NCI-H748 (cell line): ENCODE measurements at regions not wholly inside any gene's neighbourhood (a gene's known extent, or its start where the extent isn't known, plus 50 kb on each side); places are given as distances from the start of the nearest gene placed in this dataset.

Experiments used
- DNase-seq: peaks from one replicate; lab custom pipeline; 2025; ENCODE audit not compliant: unreplicated experiment; lab: John Stamatoyannopoulos, UW

DNA sequence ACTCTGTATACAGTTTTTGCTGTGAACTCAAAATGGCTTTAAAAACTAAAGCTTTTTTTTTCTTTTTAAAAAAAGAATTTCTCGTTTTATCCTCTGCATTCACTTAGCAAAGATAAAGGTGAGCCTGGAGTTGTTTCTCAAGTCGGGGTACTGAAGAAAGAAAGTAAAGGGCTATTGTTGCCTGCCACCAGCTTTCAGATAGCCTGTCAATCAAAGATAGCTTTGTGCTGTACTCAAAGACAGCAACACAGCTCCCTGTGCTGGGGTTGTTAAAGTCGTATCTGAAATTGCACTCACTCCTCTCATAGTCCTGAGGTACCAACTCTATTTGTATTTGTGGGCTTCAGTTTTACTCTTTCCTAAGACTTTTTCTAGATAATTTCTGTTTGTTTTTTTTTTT is 710.1 kb upstream of the ID4 start:
- no peak for DNase-seq

DNA sequence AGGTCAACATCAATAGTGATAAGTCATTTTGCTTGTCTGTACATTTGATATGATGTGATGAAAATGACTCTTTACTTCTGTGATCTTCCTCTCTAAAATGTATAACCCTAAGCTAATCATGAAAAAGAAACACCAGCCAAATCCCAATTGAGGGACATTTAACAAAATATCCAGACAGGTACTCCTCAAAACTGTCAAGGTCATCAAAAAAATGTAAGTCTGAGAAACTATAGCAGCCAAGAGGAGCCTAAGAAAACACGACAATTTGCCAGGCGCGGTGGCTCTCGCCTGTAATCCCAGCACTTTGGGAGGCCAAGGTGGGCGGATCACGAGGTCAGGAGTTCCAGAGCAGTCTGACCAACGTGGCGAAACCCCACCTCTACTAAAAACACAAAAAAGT is 708.5 kb upstream of the ID4 start:
- no peak for DNase-seq

DNA sequence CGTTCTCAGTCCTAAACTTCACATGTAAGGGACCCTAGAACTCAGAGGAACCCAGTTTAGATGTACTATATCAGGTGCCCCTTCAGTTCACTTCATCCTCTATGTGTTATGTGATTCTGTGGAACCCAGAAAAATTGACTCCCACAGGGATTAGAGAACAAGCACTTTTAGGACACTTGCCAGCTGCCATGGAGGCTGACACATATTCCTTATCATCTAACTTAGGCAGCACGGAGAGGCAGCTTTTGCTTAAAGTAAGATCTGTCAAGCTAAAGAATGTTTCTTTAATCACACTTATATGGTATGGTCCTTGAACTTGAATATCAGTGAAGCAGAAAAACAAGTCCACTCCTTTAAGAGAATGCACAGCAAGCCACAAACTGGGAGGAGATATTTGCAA is 701.5 kb upstream of the ID4 start:
- no peak for DNase-seq

DNA sequence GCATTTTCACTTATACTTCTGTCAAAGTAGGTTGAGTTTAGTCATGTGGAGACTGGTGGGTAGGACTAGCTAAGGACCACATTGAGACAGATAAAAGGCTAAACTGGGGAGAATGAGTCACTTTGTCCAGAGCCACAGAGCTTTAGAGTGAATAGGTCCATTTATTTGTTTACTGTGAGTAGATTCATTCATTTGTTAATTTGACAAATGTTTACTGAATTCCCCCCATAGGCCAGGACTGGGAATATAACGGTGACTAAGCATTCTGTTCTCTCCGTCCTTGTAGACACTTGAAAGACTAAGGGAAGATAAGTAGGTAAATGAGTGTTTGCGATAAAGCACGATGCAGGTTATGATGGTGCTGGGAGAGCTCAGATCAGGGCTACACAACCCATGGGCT is 699.7 kb upstream of the ID4 start:
- DNase-seq: no peak

DNA sequence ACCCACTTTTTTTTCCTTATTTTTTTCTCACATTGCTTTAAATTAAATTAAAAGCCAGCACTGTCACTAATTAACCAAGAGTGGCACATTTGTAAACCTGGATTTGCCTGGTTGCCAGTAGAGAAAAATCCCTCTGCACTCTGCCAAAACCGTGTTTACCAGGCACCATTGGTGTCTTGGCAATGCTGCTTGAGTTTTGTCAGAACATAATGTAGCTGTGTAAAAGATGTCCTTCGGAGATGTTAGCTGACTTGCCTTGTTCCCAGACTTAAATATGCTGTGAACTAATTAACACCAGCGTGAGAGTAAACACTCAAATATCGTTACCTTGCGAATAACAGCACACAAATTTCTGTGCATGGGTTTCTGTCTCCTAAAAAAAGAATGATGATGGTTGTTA is 694.9 kb upstream of the ID4 start:
- no peak for DNase-seq

DNA sequence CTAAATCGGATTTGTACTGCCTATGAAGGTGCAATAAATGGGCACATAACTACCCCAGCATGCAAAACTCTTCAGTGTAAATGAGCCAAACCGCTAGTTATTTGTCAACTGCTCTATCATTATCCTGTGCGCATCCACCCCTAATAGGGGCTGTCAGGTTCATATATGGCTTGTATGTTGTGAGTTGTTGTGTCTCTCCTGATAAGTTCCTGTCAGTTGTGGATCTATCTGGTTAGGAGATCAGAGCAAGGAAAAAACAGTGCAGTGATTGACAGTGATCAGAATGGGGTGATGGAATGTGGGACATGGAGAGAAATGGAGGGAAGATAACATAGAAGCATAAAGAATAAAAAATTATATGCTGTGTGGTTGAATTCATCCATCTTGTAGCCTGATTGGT is 686.9 kb upstream of the ID4 start:
- DNase-seq: no peak

DNA sequence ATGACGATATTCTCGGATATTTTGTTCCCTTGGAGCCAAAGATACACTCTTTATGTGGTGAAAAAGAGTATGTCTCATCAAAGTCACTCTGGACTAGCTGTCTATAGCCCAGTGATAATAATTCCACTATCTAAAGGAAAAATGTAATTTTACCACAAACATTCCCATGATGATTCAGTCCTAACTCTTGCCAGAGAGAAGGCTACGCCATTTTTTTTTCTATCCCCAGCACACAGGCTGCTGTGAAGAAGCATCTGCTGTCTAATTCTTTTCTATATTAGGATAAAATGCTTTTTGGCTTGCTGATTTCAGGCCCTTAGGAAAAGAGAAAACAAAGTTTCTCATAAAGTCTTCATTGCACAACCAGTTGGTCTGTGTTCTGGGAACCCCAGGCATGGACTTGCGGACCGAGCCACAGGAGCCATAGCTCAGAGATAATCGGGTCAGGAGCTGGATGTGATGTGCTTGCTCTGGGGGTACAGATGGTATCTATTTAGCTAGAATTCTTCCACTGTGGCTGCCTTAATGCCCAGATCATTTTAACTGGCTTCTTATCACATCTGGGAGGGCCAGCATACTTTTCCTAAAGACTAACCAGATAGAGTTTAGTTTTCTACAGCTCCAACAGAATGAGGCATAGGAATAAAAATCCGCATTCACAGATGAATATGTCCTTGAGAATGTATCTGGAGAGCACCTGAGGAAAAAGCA is 683.7 kb upstream of the ID4 start:
- DNase-seq: no peak

DNA sequence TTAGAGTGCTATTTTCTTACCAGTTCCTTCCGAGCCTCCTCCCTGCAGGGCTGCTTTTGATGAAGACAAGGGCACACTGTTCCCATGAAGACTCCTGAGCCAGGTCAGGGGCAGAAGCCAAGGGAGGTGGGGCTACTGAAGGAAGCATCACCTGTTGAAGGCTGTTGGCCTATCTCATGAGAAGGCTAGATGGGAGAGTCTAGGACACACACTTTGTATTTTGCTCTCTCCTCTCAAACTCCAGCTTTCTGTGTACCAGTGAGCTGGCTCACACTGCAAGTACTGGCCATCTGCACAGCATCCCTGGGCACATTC is 683.2 kb upstream of the ID4 start:
- DNase-seq: no peak

DNA sequence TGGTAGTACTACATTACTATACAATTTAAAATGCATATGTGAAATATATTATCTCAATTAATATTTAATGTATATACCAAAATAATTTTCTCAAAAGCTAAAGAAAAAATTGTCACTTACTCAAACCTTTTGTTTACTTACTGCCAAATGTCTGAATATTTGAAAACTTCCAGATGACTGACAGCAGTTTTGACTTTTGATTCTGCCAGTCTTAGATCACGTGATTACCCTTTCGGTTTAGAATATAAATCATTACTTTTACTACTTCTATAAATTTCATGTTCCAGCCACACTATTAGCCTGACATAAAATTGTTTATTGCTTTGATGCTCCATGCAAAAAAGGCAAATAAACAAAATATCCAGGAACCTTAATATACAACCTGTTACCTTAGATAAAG is 680.7 kb upstream of the ID4 start:
- DNase-seq: no peak

DNA sequence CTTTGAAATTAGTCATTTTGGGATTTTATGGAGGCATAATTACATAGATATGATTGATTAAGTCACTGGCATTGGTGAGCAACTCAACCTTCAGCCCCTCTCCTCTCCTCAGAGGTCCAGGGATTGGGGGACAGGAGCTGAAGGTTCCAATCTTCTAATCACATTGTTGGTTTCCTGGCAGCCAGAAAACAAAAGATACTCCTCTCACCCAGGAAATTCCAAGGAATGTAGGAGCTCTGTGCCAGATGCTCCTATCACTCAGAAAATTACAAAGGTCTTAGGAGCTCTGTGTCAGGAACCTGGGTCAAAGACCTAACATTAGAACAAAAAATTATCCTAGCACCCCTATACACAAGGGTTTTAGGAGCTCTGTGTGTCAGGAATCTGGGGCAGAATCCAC is 679.7 kb upstream of the ID4 start:
- no peak for DNase-seq

DNA sequence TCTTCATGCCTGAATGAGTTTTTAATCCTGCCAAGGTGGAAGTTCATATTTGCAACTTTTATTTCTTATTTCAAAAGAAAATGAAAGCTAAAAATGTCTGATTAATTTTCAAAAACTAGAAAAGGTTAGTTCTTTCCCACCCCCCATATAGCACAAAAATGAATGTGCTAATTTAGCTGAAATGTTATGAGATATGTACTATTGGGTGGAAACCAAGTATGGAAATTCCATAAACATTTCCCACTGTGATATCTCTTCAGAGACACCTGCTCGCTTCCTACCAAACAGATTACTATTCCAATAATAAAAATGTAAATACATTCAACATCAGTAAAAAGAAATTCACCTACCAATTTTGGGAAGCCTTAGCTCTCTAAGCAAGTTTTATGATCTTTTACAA is 678.6 kb upstream of the ID4 start:
- no peak for DNase-seq

DNA sequence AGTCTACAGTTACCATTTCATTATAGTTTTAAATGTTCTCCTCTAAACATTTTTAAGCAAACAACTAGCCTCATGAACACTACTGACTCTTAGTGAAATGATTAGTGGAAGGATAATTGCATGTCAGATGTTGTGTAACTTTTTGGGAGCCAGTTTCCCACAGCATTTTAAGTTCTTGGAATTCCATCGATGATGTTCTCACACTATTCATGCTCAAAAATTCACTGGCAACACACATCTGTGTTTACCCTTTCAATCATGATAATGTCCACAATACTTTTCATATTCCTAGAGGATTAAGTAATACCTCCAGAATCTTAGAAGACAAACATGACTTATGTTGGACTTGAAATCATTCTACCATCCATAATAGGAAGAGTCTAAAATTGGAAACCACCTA is 678.1 kb upstream of the ID4 start:
- no peak for DNase-seq

DNA sequence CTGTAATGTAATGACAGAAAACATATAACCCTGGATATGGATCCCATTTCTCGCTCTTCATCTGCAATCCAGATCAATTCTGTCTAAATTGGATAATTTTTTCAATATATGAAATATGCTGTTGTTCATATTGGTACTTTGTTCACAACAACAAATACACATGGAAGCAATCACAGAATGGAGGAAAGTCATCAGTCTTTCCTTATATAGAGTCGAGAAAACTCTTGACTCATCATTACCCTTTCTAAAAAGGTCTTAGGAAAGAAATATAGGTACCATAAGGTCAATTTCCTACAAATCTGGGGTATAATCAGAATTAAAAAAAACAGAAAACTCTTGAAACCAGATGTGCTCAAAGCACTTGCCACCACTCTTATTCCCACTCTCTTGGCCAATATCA is 677.6 kb upstream of the ID4 start:
- DNase-seq: no peak

DNA sequence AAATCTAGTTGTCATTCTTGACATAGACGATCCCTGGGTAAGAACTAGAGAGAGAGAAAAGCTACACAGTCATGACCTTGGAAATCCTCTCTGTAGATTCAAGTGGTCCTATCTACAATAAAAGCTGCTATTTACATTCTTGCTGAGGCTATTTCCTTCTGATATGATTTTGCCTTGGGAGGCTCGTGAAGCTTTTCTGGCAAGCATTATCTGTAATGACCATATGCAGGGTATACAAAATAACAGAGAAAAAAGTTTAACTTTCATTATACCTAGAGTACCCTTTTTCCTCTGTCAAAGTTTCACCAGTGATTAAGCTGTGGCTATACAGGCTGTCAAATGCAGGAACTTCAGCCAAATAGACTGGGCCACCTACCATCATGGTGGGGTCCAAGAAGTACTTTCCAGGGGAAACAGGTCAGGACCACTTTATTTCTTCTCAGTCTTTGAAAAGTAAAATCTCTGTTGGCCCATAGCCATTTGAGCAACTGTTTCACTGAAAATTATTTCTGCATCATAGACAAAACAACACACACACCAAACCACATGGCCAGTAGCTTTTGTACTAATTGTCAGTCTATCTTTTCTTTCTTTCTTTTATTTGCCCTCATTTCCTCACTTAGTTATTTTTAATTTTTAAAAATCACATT is 677.0 kb upstream of the ID4 start:
- DNase-seq: no peak

DNA sequence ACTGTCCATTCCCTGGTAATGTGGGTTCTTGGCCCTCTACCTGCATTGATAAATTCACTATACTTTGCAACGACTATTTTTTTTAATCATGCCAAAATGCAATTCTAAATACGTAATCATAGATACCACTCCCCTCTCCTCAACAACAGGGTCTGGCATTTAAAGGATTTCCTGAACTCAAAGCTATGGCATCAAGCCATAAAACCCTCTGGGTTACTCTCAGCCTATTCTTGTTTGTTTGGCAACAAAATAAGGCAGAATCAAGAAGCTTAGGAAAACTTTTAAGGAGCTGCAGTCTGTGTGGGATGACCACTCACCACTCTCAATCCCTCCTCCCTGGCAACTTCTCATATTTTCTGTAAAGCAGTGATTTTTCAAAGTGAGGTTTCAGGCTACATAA is 669.9 kb upstream of the ID4 start:
- DNase-seq: no peak

DNA sequence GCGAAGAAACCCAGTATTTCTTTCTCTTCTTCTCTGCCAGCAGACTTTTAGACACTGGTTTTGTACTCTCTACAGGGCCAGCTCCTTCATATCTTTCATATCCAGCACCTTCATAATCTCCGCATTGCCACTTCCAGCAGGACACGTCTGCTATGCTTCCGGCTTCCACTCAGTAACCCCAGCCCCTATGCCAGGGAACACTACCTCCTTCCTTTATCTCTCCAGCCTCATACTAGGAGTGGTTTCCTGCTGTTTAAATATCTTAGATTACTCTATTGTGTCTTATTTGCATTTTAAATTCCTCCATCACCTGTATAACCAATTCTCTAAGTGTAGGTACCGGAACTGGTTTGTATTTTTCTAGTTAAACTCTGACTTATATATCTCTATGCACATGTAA is 667.8 kb upstream of the ID4 start:
- DNase-seq: no peak

DNA sequence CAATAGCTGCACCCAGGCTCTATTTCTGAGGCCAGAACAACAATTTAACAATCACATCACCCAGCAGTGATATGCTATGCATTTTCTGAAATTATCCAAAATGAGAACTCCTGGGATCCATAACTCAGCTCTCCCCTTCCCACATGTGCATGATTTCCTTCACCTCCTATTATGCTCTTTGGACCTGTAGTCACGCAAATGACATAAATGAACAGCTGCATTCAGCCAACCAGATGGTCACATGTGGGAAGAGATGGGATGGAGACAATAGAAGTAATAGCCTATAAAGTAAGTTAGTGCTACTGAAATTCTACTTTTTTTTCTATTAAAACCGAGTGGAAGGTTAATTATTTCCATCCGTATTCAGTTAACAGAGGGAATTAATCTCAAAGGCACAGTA is 662.1 kb upstream of the ID4 start:
- no peak for DNase-seq

DNA sequence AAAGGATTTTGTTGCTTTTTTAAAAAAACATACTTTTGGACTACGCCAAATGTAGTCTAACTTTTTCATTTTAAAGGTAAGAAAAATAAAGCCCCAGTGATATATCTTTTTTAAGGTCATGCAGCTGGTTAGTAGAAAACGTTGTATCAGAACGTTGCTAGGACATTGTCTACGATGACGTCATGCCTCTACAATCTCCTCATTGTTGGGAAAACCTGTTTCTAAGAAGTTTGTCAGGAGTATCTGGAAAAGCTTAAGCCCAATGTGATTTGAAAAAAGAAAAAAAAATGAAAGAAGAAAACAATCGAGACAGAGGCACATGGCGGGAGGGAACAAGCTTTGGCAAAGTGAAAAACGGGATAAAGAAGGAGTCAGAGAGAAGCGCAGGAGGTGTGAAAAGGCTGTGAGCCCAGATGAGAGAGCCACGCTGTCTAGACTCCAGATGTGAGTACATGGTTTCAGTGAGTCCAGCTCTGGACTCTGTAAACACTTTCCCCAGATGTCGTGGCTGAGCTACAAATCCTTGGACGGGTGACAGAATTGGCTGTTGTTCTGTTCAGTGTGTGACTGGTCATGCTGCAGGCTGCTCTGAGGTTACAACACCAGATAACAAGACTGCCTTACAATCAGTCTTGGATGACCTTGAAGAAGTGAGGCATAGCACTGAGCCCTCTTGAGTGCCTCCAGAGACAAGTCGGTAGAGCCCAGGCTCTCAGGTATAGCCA is 656.7 kb upstream of the ID4 start:
- no peak for DNase-seq

DNA sequence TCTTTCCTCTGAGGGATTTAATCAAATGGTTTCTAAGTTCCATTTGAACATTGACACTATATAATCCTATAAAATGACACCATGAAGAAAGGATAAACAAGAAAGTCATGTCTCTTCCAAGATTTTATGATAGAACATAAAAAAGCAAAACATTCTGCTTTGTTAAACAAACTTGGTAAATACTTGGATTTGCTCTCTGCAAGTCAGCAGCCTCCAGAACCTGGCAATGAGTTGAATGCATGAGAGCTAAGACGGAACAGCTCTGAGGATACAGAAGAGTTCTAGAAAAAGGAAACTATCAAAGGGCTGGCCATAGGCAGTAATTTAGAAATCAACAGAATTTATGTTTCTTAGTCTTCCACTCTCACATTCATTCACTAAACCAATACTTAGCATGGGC is 656.0 kb upstream of the ID4 start:
- no peak for DNase-seq

DNA sequence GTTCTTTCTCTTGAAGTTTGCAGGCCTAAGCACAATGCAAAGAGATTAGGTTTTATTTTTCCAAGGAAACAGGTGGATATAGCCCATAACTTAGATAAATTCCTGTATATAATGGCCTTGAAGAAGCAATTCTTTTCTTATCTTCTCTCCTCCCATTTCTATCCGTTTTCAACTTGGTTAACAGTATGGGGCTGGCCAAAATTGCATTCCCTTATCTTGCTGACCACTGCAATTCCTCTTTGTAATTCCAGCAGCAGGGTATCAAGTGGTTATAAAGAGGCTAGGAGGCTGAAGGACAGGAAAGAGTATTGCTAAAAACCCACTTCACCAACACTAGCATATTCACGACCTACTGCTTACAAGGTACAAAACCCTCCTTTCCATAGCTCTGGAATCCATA is 643.5 kb upstream of the ID4 start:
- no peak for DNase-seq

DNA sequence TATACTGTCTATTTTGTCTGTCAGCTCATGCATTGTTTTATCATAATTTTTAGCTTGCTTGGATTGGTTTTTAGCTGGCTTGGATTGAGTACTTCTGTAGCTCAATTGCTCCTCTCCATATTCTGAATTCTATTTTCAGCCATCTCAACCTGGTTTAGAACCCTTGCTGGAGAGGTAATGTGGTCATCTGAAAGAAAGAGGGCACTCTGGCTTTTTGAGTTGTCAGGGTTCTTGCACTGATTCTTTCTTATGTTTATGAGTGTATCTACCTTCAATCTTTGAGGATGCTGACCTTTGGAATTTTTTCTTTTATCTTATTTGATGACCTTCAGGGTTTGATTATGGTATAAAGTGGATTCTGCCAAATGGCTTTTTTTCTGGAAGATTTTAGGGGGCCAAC is 632.7 kb upstream of the ID4 start:
- peak; percentile 14 for DNase-seq

DNA sequence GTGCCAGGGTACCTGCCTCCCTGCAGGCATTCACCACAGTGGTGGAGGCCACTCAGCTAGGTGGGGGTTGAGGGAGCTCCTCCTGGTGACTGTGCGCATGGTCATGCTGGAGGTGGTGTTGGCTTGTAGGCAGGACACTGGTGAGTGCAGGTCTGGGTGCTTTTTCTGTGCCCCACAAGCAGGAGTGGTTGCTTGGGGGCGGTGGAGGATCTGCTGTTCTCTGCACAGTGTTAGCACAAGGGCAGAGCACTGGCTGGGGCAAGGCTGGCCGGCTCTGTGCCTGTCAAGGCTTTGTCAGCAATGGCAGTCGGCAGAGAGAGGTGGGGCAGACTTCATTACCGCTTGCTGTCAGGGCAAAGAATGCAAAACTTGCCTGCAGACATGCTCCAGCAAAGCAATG is 632.1 kb upstream of the ID4 start:
- no peak for DNase-seq

DNA sequence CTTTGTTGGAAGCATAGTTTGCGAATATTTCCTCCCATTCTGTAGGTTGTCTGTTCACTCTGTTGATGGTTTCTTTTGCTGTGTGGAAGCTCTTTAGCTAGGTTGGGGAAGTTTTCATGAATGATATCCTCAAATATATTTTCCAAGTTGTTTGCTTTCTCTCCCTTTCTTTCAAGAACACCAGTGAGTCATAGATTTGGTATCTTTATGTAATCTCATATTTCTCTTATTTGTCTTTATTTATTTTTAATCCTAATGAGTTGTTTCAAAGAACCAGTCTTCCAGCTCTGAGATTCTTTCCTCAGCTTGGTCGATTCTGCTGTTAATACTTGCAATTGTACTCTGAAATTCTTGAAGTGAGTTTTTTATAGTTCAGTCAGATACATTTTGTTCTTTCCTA is 628.0 kb upstream of the ID4 start:
- DNase-seq: no peak
